ENCODE measurements at regions not wholly inside any gene's neighbourhood (a gene's known extent, or its start where the extent isn't known, plus 50 kb on each side); places are given as distances from the start of the nearest gene placed in this dataset.
"Not testable (repeated sequence)": the region's sequence is repeated elsewhere in the genome, so short reads cannot be mapped to it uniquely, and the experiment has no call there.

DNA sequence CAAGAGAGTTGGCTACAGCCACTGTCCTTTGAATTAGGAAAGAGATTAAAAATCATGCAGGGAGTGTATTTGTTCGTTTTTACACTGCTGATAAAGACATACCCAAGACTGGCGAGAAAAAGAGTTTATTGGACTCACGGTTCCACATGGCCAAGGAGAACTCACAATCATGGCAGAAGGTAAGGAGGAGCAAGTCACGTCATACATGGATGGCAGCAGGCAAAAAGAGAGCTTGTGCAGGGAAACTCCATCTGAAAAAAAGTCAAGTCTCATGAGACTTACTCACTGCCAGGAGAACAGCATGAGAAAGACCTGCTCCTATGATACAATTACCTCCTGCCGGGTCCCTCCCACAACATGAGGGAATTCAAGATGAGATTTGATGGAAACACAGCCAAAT is 1595.2 kb downstream of the KCNT2 start:
- no peak for DNase-seq

DNA sequence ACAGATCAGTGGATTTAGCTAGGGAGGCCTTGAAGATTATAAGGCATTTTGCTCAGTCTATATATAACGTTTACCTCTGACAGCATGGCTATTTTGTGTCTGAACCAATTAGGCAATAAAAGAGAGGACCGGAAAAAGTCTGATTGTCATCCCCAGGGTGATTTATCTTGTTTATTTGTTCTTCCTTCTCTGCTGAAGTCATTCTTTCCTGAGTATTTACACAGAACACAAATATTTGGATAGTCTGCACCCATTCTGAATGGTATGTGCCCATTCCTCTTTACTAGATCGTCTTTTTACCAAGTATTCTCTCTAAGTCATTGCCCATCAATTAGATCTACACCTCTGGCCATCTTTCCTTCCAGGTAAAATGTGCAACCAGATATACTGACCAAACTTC is 1602.9 kb downstream of the KCNT2 start:
- no peak for DNase-seq

DNA sequence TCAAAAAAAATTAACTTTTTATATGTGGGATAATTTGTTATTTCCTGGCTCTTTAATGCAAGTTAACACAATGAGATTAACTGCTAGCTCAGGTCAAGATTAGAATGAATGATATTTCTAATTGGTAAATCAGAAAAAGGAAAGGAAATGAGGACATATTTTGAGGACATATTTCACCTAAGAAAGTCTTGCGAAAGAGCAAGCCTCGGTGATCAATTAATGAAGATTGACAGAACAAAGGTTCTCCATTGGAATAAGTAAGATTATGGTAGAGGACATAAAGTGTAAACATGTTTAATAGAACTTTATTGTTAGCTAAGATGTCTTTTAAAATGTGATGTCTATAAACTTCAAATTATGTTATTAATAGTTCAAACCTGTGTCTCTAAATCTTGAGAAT is 1617.8 kb downstream of the KCNT2 start:
- no peak for DNase-seq

DNA sequence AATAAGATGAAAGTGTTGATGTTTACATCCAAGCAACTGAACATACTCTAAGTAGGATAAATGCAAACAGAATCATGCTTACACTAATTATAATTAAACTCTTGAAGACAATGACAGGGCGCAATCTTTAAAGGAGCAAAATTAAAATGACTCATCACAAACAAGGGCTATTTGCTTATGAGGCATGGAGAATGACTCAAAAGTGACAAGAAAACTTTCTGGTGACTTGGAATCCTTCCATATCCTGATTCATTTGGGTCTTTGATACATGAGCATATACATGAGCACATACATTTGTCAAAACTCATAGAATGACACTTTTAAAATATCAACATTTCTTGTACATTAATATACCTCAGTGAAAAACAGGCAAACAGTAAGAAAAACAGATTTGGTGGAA is 1632.3 kb downstream of the KCNT2 start:
- peak; percentile 12 for DNase-seq

DNA sequence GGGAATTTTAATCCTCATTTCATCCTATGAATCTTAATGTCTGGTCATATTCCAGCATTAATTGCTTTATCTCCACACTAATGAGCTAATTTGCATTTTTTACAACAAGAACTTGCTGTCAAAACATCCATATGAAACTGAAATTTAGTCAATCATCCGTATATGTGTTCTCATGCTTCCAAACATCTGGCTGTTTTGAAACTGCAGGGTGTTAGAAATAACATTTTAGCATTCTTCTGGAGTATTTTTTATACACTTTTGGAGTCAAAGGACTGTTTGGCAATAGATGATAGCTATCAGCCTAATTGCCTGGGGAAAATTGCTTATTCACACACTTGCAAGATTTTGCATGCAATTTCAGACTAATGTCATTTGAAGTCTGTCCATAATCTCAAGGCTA is 1639.3 kb downstream of the KCNT2 start:
- no peak for DNase-seq

DNA sequence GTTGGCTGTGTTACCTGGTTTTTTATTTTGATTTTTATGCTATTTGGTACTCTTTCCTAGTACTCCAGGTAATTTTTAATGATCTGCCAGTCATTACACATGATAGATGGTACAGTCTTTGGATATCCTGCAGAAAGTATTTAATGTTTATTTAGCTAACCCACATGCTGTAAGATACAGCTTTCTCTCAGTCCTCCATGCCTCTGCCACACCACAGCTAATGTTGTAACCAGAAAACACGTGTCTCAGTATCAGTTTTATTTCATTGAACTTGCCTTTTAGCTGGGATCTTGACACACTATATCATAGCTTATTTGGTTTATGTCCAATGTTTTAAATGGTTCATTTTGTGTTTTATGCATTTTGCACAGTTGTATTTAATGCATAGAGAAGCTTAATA is 1648.4 kb downstream of the KCNT2 start:
- no peak for DNase-seq

DNA sequence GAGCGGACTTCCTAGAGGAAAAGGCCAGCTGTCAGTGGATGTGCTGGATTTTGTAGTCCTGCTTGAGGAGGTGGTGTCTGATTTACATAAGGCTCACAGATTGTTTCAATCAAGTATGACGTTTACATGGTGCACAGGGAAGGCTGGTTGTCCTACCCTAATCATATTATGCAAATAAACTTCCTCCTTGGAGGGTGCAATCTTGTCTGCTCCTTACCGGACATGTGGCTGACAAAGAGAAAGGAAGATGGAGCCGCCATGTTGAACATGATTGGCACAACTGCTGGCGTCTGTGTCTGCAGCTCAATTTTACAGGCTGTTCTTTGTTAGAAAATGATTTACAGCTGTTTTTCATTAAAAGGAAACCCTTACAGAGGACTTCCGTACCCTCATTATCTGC is 1656.1 kb downstream of the KCNT2 start:
- no peak for DNase-seq

DNA sequence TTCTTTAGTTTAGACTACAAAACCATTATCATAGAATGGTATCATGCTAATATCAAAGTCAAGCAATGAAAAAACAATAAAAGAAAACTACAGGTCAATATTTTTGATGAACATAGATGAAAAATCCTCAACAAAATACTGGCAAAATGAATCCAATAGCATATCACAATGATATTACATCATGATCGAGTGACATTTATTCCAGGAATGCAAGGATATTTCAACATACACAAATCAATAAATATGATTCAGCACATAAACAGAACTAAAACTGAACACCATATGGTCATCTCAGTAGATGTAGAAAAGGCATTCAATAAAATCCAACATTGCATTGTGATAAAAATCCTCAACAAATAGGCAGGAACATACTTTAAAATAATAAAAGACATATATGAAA is 1657.7 kb downstream of the KCNT2 start:
- no peak for DNase-seq

DNA sequence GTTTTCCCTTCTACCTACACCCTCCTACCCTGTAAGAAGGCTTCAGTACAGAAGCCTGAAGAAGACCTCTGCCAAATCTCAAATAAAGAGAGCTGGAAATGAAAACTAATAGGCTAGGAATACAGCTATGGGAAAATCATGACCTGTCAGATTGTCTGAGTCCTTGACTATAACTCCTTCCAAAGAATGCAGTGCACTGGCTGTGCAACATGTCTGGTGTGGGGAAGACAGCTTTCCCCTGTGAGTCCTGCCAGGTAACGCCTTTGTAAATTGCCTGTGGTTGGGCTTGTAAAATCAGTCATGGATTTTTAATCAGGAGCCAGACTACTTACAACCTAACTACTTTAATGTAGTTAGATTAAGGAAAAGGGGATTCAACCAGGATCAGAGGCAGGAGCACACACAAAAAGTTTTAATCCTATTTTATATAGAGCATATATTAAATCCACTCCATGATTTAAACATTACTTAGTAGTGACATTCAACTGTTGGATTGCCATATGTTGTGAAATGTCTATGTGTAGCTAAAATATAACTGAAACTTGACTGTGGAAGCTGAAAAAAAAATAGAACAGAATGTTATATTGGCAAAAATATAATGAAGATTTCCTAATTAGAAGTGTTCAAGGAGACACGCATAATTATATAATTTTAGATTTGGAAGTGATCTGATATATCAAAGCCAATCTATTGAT is 1667.8 kb downstream of the KCNT2 start:
- DNase-seq, result no peak

DNA sequence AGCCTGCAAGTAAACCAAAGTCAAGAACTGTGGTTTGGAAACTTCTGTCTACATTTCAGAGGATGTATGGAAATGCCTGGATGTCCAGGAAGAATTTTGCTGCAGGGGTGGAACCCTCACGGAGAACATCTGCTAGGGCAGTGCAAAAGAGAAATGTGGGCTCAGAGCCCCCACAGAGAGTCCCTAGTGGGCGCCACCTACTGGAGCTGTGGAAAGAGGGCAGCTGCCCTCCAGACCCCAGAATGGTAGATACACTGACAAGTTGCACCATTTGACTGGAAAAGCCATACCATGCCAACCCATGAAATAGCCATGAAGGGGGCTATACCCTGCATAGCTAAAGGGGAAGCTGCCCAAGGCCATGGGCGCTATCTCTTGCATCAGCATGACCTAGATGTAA is 1672.4 kb downstream of the KCNT2 start:
- DNase-seq, result no peak

DNA sequence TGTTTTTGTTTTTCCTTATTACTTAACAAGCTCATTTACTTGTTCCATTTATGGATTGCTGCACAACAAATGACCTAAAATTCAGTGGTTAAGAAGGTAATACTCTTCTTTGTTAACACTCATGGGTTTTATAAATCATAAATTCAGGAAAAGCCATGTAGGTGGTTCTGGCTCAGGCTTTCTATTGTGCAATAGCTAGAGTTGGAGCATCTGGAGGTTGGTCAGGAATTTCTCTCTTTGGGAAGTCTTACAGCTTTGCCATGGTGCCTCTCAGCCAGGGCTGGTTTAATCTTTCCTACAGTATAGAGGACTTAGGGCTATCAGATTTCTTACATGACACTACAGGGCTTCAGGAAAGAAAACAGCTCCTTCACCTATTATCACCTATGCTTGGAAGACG is 1677.1 kb downstream of the KCNT2 start:
- no peak for DNase-seq

DNA sequence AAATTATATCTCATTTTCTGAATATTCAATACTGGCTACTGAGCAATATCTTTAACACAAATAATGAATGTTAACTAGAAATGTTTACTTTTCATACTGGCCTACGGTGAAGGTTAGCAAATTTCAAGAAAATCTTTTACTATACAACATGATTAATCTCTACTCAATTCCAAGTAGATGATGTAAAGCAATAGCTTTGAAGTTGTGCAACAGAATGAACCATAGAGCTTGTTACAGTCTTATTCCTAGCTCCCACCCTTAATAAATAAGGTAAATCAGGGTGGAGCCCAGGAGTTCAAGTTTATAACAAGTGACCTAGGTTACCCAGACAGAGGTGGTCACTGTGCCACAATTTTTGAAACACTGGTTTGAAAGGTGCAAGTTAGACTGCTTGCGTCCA is 1678.1 kb downstream of the KCNT2 start:
- DNase-seq, result no peak

DNA sequence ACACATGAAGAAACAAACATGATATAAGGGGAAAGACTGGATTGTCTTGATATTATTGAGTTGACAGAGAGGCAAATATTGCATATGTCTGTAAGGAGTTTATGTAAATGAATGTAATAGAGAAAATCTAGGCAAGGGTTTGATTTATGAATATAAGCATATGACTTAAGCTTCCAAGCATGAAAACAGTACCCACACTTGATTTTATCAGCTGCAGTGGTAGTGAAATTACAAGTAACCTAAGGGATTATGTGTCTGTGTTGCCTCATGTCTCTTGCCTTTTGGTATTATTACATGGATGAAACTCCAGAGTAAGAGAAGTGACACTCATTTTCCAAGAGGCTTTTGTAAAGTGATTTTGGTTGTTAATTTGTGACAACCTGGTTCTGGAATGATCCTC is 1678.9 kb downstream of the KCNT2 start:
- peak; percentile 19 for DNase-seq

DNA sequence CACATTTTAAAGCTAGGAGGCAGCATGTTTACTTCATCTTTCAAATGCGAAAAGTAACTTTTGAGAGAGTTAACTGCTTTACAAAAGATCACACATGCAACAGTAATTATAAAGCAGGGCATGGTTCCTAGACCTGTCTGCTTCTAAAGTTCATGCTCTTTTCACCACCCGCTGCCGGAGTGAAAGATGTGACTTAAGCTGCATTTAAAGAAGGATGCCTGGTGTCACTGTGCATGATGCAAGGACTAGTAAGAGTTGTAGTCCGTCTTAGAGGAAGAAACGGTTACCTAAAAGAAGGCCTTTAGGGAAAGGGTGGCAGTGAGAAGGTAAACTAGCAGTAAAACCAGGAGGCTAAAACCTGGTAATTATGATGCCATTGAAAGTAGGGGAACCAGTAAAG is 1689.1 kb downstream of the KCNT2 start:
- peak; percentile 14 for DNase-seq

DNA sequence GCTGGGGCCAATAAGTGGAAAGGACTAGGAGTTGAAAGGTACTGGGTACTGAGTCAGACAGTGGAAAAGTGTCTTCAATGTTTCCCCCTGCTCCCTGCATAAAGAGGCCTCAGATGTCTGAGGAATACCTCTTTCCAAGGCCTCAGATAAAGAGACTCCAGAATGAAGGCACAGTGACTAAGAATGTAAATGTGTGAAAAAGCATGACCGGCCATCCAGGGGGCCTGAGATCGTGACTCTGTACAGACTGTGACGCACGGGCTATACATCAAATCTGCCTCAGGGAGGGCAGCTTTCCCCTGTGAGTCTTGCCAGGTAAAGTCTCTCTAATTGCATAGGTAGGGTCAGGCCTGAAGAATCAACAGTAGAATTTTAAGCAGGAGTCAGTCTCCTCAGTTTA is 1690.5 kb downstream of the KCNT2 start:
- no peak for DNase-seq

DNA sequence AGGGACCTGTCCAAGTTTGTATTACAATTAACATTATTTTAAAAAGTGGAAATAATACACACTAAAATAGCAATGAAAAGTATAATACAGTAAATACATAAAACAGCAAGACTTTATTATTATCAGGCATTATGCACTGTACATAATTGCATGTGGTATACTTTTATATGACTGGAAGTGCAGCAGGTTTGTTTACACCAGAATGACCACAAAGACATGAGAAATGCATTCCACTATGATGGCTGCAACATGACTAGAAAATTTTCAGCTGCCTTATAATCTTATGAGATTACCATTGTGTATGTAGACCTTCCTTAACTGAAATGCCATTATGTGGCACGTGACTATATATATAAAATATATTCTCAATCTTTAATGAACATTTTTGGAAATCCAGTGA is 1699.6 kb downstream of the KCNT2 start:
- peak; percentile 32 for DNase-seq

DNA sequence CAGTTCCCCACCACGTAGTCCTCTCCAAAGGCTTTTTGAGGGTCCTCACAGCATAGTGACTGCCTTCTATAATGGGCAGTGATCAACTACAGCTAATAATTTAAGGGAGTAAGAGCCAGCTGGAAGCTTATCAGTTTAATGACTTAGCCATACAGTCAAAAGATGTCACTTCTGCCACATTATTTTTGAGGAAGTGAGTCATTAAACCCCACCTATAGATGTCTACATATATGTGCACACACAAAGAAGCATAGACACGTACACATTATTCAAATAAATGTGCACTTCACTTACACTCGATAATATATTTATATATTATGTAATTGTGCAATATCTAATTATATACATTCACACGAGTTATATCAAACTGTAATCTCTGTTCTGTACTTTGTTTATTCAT is 1704.7 kb downstream of the KCNT2 start:
- no peak for DNase-seq

DNA sequence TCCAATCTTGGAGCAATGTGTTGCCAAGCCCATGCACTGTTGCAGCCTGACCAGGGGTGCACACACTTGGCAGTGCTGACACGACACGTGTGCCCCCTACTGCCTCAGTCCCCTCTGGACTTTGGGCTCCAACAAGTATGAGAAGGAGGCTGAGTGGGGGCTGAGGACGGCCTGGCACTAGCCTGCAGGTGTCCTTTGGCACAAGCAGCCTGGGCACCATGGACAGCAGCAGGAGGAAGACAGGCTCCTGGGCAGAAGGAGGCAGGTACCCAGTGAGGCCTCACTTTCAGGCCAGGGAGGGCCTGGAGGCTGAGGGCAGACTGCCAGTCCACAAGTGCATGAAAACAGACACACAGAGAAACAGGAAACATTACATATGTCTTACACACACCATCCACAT is 1702.9 kb upstream of the B3GALT2 start:
- no peak for DNase-seq

DNA sequence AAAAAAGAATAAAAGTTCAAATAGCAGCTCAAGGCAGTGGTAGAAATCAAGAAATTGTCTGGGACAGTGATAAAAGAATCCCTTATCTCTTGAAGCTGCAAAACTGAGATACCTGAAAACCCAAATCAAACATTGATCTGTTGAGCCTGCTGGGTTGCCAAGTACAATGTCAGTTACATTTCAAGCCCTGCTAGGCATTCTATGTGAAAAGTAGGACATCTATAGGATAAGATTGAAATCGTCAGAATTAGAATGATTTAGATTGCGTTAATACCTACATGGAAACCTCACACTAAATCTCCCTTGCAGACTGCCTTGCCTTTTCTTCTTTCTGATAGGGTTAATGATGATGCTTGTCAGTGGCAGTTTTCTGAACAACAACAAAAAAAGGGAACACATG is 1684.4 kb upstream of the B3GALT2 start:
- DNase-seq, result no peak

DNA sequence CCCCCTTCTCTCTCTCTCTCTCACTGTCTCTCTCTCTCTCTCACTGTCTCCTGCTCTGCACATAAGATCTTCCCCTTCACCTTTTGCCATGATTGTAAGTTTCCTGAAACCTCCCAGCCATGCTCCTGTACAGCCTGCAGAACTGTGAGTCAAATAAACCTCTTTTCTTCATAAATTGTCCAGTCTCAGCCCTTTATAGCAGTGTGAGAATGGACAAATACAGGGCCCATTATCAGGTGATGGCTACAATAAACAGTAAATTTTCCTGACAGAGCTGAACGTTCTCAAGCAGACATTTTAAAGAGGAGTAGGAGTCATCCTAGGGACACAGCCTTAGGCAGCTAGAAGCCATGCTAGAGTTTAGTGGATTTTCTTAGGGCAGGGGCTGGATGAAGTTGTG is 1679.7 kb upstream of the B3GALT2 start:
- no peak for DNase-seq

DNA sequence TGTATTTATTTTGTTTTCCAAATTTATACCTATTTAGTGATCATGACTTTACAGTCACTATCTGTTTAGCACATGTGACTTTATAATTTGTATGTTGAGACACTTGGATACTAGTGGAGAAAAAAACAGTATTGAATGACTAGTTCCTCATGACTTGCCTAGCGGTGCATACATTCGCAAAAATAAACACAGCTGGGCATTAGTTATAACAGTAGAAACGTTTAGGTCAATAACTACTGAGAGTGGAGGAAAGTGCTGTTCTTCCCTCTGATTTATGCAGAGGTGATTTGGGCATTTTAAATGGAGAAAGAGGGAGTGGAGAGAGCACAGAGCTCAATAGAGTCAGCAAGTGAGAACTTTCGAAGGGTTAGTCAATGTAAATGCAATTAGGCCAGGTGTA is 1679.0 kb upstream of the B3GALT2 start:
- no peak for DNase-seq

DNA sequence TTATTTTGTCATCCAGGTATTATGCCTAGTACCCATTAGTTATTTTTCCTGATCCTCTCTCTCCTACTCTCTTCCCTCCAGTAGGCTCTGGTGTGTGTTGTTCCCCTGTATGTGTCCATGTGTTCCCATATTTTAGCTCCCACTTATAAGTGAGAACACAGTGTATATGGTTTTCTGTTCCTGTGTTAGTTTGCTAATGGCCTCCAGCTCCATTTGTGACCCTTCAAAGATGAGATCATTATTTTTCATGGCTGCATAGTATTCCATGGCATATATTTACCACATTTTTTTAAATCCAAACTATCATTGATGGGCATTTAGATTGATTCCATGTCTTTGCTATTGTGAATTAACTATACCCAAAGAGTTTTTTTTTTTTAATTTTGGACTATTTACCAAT is 1675.7 kb upstream of the B3GALT2 start:
- DNase-seq, result no peak

DNA sequence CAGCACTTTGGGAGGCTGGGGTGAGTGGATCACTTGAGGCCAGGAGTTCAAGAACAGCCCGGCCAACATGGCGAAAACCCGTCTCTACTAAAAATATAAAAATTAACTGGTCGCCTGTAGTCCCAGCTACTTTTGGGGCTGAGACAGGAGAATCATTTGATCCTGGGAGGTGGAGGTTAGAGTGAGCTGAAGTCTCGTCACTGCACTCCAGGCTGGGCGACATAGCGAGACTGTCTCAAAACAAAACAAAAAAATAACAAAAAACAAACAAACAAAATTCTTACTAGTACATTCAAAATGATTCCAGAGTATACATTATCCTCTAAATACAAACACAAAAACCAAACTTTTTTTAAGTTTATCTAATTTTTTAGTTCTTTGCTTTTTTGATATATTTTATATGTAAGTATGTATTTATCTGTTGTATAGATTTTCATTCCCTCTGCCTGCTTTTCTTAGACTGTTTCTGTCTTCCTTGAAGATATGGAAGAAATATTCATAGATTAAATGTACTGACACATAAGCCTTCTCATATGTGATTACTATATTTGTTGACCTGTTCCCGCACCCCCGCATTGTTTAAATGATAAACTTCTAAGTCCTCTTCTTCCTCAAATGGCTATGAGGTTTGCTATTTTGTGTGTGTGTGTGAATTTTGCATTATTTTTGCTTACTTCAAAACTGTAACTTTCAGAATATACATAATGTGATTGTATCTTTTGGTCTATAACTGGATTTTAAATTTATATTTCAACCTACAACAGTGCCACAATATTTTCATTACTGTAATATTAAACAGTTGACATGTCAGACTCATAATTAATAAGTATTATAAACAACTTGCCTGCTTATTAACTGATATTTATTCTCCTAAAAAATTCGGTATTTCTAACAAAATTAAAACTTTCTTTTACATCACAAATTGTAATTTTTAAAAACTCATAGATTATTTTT is 1674.1 kb upstream of the B3GALT2 start:
- no peak for DNase-seq

DNA sequence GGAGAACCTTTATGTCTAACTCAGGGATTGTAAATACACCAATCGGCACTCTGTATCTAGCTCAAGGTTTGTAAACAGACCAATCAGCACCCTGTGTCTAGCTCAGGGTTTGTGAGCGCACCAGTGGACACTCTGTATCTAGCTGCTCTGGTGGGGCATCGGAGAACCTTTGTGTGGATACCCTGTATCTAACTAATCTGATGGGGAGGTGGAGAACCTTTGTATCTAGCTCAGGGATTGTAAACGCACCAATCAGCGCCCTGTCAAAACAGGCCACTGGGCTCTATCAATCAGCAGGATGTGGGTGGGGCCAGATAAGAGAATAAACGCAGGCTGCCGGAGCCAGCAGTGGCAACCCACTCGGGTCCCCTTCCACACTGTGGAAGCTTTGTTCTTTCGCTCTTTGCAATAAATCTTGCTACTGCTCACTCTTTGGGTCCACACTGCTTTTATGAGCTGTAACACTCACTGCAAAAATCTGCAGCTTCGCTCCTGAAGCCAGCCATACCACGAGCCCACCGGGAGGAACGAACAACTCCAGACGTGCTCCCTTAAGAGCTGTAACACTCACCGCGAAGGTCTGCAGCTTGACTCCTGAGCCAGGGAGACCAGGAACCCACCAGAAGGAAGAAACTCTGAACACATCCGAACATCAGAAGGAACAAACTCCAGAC is 1673.2 kb upstream of the B3GALT2 start:
- not testable (repeated sequence) for DNase-seq

All from fibroblast of upper back skin (primary cell).